GM20431 (cell line): ENCODE measurements at regions not wholly inside any gene's neighbourhood (a gene's known extent, or its start where the extent isn't known, plus 50 kb on each side); places are given as distances from the start of the nearest gene placed in this dataset.

ENCODE experiments used
- in situ Hi-C: fragments of 300-500 bp; cut with MseI, MboI; formaldehyde crosslinking; loops from one replicate; pipeline ENCODE4 v1.15.0; 2020; ENCODE audit warnings: low sequenced_read_pairs; ENCODE audit not compliant: unreplicated experiment

- in situ Hi-C loops, result no loop called here
Measured at GRCh38 chr9:26054600-26055520, 376.6 kb upstream of the TUSC1 start.

- in situ Hi-C loops, result no loop called here
Measured at GRCh38 chr9:26053954-26054353, 375.7 kb upstream of the TUSC1 start.

GRCh38 chr9:26043431-26043830 lies 365.2 kb upstream of the TUSC1 start:
- in situ Hi-C loops, result no loop called here

GRCh38 chr9:26034786-26035185 lies 356.5 kb upstream of the TUSC1 start:
- in situ Hi-C loops, result no loop called here

DNA sequence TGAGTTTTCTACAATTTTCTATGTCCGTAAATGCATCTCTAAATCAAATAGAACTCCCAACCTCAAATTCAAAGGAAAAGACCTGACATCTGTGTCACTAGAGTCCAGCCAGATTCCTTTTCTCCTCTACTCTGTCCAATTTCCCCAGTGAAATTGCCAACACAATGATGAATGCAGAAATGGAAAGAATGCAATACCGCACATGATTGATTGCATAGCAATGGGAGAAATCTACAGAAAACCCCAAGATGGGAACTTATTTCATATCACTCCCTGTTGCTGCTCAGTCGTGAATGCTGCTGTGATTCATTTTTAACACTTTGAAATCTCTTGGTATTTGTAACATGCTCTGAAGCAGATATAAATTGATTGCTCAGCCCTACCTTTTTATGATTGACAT lies 355.1 kb upstream of the TUSC1 start:
- in situ Hi-C loops, result no loop called here

DNA sequence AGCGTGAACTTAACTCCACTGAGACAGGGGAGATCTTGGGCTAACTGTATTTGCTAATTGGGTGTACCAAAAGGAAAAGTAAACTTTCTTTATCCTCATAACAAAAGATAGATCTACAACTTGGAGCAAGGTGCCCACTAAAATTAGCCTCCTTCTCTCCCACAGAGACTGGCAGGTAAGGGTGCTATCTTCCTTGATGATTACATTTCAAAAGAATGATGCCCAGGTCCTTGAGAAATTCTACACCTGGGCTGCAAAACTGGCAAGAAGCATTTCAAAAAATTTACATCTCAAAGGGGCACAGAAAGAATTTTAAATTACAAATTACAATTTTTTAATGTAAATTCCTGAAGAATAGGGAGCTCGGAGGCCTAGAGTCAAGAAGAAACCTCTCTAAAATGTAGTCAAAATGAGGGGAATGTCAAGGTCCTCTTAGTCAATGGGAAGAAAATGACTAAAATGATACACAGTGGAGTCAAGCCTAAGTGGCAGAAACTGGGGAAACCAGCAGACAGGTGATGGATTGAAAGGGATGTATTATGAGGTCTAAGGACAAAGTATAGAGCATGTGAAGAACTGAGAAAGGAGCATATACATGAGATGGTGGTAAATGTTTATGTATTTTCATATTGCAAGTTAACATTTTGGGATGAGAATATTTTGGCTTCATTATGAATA lies 348.3 kb upstream of the TUSC1 start:
- in situ Hi-C loops, result no loop called here

DNA sequence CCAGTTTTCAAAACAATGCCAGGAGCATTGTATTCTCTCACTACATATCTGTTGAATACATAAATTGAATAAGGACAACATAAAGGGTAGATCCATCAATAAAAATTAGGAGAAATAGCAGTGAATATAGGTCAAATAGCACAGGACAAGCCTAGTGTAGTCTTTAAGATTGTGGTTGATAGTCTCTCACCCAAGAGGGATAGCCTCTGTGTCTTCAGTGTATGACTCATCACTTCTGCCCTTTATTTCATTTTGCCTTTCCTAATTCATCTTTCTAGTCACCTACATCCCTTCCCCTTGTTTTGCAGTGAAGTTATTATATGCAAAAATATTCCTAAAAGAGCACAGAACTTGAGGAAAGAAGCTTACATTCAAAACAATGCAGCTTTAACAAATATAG lies 335.0 kb upstream of the TUSC1 start:
- in situ Hi-C loops, result no loop called here

DNA sequence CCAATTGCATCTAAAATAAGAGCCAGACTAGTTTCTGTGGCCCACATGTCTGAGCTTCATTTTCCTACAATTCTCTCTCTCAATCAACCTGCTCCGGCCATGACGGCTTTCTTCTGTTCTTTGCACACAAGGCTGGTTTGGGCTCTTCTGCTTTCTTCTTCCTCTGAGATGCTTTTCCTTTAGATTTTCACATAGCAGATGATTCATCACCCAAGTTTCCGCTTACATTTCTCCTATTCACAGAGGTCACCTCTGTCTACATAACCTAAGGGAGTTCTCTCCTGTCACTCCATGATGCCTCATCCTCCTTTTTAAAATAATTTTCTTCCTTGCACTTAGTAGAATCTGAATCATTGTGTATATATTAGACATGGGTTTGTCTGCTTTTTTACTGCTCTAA lies 334.6 kb upstream of the TUSC1 start:
- in situ Hi-C loops, result no loop called here

DNA sequence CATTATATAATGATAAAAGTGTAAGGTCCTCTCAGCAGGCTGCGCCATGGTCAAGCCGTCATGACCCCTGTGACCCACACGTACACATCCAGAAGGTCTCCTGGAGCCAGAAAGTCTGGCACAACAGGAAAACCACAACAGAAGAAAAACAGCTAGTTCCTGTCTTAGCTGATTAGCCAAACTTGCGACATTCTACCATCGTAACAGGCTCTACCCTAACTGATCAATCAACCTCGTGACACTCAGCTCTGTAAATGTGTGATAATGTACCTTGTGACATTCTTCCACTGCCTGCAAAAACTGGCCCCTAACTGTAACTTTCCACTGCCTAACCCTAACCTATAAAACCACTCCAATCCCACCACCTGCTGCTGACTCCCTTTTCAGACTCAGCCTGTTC lies 316.4 kb upstream of the TUSC1 start:
- in situ Hi-C loops, result no loop called here

DNA sequence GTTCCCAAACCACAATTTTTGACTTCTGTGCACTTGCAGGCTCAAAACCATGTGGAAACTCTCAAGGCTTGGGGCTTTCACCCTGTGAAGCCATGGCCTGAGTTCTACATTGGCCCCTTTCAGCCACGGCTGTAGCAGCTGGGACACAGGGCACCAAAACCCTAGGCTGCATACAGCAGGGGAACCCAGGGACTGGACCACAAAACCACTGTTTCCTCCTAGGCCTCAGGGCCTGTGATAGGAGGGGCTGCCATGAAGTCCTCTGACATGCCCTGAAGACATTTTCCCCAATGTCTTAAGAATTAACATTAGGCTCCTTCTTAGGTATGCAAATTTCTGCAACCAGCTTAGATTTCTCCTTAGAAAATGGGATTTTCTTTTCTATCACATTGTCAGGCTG lies 312.1 kb upstream of the TUSC1 start:
- in situ Hi-C loops, result no loop called here

DNA sequence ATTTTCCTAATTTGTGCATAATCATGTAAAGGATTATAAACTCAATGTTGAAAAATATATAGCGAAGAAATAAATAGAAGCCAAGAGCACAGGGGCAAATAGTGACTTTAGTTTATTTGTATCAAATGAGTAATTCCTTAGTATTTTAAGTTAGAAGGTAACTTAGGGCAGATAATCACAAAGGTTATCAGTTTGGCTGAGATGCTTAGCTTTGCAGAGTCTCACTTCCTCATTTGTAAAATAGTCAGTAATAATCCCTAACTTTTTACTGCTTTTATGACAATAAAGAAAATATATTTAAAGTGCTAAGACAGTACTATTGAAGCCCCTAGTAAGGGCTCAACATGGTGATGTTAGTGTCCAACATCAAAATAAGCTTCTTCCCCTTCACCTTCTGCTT lies 297.4 kb upstream of the TUSC1 start:
- in situ Hi-C loops, result no loop called here

DNA sequence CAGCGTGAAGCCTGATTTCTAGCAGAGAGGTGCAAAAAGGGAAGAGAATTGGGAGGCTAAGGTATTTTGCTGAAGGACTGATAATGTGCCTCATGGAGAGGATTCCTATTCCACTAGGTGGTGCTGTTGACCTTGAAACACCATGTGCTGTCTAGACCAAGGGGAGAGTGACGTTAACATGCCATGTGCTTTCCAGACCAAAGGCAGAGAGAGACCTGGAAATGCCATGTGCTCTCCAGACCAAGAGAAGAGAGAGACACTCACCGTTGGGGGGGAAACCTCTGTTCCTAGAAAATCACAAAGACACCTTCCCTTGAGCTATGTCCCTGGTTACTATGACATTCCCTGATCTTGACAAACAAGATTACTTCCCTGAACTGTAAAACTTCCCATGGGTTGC lies 286.0 kb upstream of the TUSC1 start:
- in situ Hi-C loops, result no loop called here

- in situ Hi-C loops, result no loop called here
Measured at GRCh38 chr9:25960178-25960577, 281.9 kb upstream of the TUSC1 start.

- in situ Hi-C loops, result no loop called here
Measured at GRCh38 chr9:25954209-25954608, 276.0 kb upstream of the TUSC1 start.

DNA sequence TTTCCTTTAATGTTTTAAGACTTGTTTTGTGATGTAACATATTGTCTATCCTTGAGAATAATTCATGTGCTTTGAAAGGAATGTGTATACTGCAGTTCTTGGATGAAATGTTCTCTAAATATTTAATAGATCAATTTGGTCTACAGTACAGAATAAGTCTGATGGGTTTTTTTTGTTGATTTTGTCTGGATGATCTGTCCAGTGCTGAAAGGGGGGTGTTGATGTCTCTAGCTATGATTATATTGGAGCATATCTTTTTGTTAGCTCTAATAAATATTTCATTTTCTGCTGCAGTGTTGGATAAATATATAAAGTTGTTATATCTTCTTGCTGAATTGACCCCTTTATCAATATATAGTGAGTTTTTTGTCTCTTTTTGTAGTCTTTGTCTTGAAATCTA lies 269.9 kb upstream of the TUSC1 start:
- in situ Hi-C loops, result no loop called here

DNA sequence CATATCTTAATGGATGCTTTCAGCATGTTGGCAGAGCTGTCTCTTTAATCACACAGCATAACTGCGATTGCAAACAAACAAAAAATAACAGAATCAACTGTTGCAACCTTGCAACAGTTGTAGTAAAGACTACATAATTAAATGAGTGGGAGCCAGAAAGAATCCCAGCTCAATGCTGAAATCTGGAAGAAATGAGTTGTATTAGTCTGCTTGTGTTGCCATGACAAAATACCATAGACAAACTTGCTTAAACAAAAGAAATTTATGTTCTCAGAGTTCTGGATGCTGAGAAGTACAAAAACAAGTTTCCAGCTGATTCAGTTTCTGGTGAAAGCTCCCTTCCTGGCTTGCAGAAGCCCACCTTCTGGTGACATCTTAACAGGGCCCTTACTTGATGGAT lies 260.9 kb upstream of the TUSC1 start:
- in situ Hi-C loops, result no loop called here

- in situ Hi-C loops, result no loop called here
Measured at GRCh38 chr9:25936031-25936430, 257.8 kb upstream of the TUSC1 start.

DNA sequence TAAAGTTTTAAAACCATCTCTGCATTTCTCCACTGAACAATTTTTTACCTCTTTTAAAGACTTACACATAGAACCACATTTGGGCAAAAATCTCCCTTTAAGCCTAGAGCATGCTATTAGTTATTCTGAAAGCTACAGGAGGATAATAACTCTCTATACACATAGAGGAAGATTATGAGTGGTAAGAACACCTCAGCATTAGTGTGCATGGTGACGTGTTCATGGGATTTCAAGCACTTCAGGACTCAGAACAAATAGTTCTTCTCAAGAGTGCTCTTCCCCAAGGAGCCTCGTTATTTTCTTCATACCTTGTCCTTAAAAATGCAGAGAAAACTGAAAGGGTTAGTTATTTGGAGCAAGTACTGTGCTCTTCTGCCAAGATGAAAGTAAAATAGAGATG lies 256.9 kb upstream of the TUSC1 start:
- in situ Hi-C loops, result no loop called here

GRCh38 chr9:25918761-25919160 lies 240.5 kb upstream of the TUSC1 start:
- in situ Hi-C loops, result no loop called here

DNA sequence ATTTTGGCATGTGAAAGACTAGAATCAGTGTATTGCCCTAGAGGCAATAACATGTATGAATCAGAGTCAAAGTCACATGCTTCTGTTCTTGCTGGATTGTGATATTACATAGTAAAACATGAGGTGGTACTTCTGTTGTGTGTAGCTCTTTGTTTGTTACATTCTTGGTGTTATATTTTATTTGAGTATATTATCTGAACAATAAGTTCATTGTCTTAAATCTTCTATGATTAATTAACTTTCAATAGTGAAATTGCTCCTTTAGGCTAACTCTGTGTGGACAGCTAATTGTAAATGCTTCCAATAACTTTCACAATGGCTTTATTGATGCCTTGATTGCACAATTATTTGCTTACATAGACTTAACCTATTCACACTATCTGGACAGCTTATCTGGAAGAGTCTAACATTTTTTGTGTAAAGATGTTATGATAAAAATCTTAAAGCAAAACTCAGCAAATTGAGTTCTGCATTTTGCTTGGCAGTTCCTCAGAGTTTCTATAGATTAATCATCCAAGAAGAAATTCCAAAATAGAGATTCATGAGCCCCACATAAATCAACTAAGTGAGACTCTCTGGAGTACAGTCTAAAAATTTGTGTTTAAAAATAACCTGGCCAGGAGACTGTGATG lies 239.6 kb upstream of the TUSC1 start:
- in situ Hi-C loops, result no loop called here

- in situ Hi-C loops, result no loop called here
Measured at GRCh38 chr9:25913806-25914205, 235.6 kb upstream of the TUSC1 start.
